Nephron progenitor cell (in vitro differentiated cells): ENCODE measurements at regions not wholly inside any gene's neighbourhood (a gene's known extent, or its start where the extent isn't known, plus 50 kb on each side); places are given as distances from the start of the nearest gene placed in this dataset.
"Not testable (repeated sequence)": the region's sequence is repeated elsewhere in the genome, so short reads cannot be mapped to it uniquely, and the experiment has no call there.

Experiments
- DNase-seq: peaks from one replicate; pipeline ENCODE4 v3.0.0; 2021
- H3K27ac Mint-ChIP-seq: 2 replicates; pipeline ENCODE4 v1.8.0; 2021; ENCODE audit warnings: mild to moderate bottlenecking, moderate library complexity, mixed read lengths
- H3K27me3 Mint-ChIP-seq: 2 replicates; pipeline ENCODE4 v1.8.0; 2021; ENCODE audit warnings: mild to moderate bottlenecking, low read depth, mixed read lengths; ENCODE audit not compliant: poor library complexity
- H3K36me3 Mint-ChIP-seq: 2 replicates; pipeline ENCODE4 v1.8.0; 2021; ENCODE audit warnings: low read depth, mixed read lengths
- H3K4me1 Mint-ChIP-seq: 2 replicates; pipeline ENCODE4 v1.8.0; 2021; ENCODE audit warnings: mixed read lengths
- H3K4me3 Mint-ChIP-seq: 2 replicates; pipeline ENCODE4 v1.8.0; 2021; ENCODE audit warnings: mild to moderate bottlenecking, moderate library complexity, mixed read lengths
- H3K9me3 Mint-ChIP-seq: 2 replicates; pipeline ENCODE4 v1.8.0; 2021; ENCODE audit warnings: mild to moderate bottlenecking, moderate library complexity, mixed read lengths
- CTCF ChIP-seq: fragments of 200-600 bp; sonication (generic); IDR thresholded peaks from 2 replicates; pipeline ENCODE4 v1.5.0; 2021; ENCODE audit warnings: antibody characterized with exemption

- Mint-ChIP-seq H3K36me3 (no peaks in the 10 kb centered on the region), H3K4me1 (peaks cover 4% of the 10 kb centered on the region), H3K4me3 (no peak overlapping the region), H3K9me3 (no peaks in the 10 kb centered on the region), H3K27ac (no peak overlapping the region), H3K27me3 (no peaks in the 10 kb centered on the region)
- DNase-seq = no peak
- no peak for TF ChIP-seq CTCF
Observed at GRCh38 chr7:52752891-52753290, 282.5 kb upstream of the POM121L12 start.

DNA sequence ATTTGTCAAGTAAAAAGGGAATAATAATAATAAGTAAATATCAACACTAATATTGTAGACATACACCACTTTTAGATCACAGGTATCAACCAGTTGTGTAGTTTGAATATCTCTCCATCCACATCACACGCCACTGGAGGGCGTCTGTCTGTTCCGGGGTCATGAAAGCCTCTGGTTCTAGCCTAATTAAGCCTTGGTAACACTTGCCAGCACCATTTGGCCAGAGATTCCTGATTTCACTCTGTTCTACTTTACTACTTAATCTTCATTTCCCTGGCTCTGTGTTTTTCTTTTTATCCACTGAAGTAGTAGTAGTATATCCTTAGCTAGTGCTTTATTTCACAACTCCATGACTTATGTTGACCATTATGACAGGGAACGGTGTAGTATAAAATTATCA lies 285.6 kb upstream of the POM121L12 start:
- Mint-ChIP-seq H3K36me3 (no peaks in the 10 kb centered on the region), H3K4me3 (no peak overlapping the region), H3K27ac (no peak overlapping the region), H3K9me3 (no peaks in the 10 kb centered on the region), H3K27me3 (no peaks in the 10 kb centered on the region), H3K4me1 (no peaks in the 10 kb centered on the region)
- peak; percentile 23 for TF ChIP-seq CTCF
- DNase-seq = no peak

DNA sequence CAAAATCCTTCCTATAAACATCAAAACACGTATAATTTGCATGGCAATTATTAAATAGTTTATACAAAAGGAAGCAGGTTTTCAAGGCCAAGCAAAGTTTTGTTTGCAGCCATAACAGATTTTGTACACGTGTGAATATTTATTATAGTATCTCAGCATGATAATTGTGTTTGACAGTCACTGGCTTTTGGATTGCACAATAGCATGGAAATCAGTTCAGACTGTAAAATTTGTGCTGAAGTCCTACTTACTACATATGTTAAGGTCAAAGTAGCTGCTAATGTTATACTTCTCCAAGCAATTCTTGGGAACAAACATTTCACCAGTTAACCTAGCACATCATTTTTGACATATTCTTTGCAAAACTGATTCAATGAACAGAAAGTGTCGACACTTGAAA lies 287.6 kb upstream of the POM121L12 start:
- H3K4me1 Mint-ChIP-seq = no peaks in the 10 kb centered on the region
- no peak overlapping the region for H3K27ac Mint-ChIP-seq
- no peaks in the 10 kb centered on the region for H3K36me3 Mint-ChIP-seq
- DNase-seq = no peak
- no peak overlapping the region for H3K4me3 Mint-ChIP-seq
- H3K27me3 Mint-ChIP-seq = no peaks in the 10 kb centered on the region
- H3K9me3 Mint-ChIP-seq = no peaks in the 10 kb centered on the region
- TF ChIP-seq CTCF = no peak

GRCh38 chr7:52741670-52742290 lies 293.7 kb upstream of the POM121L12 start:
- Mint-ChIP-seq H3K36me3 (no peaks in the 10 kb centered on the region), H3K27ac (no peak overlapping the region), H3K27me3 (no peaks in the 10 kb centered on the region), H3K4me3 (no peak overlapping the region), H3K4me1 (no peaks in the 10 kb centered on the region), H3K9me3 (no peaks in the 10 kb centered on the region)
- no peak for DNase-seq
- TF ChIP-seq CTCF = no peak

- no peak for DNase-seq
- peaks cover 3% of the 10 kb centered on the region for H3K9me3 Mint-ChIP-seq
- no peaks in the 10 kb centered on the region for H3K4me1 Mint-ChIP-seq
- no peaks in the 10 kb centered on the region for H3K36me3 Mint-ChIP-seq
- no peak overlapping the region for H3K4me3 Mint-ChIP-seq
- no peak for TF ChIP-seq CTCF
- H3K27me3 Mint-ChIP-seq = peaks cover 4% of the 10 kb centered on the region
- no peak overlapping the region for H3K27ac Mint-ChIP-seq
Observed at GRCh38 chr7:52735656-52736055, 299.8 kb upstream of the POM121L12 start.

DNA sequence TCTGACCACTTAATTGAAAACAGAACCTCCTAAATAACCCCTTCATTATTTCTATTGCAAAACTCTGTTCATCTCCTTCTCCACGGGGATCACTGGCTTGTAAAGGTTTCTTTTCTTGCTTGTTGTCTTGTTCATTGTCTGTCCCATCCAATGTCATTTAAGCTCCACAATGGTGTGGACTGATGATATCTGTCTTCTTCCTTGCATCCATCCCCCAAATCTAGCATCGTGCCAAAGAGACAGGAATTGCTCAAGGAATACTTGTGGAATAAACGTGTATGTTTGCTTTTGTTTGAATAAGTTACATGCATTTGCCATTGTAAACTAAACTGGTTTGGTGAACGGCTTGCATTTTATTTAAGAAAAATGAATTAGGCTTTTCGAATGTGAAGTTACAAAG lies 306.8 kb upstream of the POM121L12 start:
- not testable (repeated sequence) for H3K4me3 Mint-ChIP-seq, H3K27me3 Mint-ChIP-seq, DNase-seq, H3K27ac Mint-ChIP-seq, H3K36me3 Mint-ChIP-seq, H3K4me1 Mint-ChIP-seq, H3K9me3 Mint-ChIP-seq
